Astrocyte (in vitro differentiated cells and primary cell): ENCODE measurements at regions not wholly inside any gene's neighbourhood (a gene's known extent, or its start where the extent isn't known, plus 50 kb on each side); places are given as distances from the start of the nearest gene placed in this dataset.

Source experiments
- EZH2 ChIP-seq: IDR thresholded peaks from 2 replicates; pipeline ENCODE4 v1.6.1; 2012; ENCODE audit warnings: mild to moderate bottlenecking, low read length, inconsistent platforms; ENCODE audit not compliant: insufficient read depth
- TF ChIP-seq, protein P1 (sequence below): IDR thresholded peaks from 2 replicates; pipeline ENCODE4 v1.5.1; 2011; ENCODE audit warnings: low read depth, mild to moderate bottlenecking, inconsistent platforms, low read length, moderate library complexity; ENCODE audit not compliant: insufficient read depth

GRCh38 chr9:105900123-105900522, 205.8 kb downstream of the TMEM38B start:
- TF ChIP-seq, protein P1, sequence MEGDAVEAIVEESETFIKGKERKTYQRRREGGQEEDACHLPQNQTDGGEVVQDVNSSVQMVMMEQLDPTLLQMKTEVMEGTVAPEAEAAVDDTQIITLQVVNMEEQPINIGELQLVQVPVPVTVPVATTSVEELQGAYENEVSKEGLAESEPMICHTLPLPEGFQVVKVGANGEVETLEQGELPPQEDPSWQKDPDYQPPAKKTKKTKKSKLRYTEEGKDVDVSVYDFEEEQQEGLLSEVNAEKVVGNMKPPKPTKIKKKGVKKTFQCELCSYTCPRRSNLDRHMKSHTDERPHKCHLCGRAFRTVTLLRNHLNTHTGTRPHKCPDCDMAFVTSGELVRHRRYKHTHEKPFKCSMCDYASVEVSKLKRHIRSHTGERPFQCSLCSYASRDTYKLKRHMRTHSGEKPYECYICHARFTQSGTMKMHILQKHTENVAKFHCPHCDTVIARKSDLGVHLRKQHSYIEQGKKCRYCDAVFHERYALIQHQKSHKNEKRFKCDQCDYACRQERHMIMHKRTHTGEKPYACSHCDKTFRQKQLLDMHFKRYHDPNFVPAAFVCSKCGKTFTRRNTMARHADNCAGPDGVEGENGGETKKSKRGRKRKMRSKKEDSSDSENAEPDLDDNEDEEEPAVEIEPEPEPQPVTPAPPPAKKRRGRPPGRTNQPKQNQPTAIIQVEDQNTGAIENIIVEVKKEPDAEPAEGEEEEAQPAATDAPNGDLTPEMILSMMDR: no peak
- no peak for TF ChIP-seq EZH2
